ENCODE measurements at regions not wholly inside any gene's neighbourhood (a gene's known extent, or its start where the extent isn't known, plus 50 kb on each side); places are given as distances from the start of the nearest gene placed in this dataset.

DNA sequence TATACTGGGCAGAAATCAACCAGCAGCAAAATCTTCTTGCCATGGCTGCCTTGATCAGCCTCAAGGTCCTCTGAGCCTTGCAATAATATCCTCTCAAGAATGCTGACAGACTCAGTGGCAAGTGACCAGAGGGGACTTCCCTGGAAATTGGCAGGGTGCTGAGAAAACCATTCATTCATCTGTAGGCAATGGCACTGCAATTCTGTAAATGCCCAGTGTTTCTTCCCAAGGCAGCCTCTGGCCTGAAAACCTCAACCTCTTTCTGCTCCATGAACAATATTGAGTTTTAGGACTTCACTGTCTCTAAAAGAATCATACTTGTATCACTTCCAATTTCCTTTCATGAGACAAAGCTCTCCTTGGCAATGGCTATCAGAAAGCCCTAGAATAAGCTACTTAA lies 754.3 kb upstream of the TENM3 start:
- TF ChIP-seq, protein P1, sequence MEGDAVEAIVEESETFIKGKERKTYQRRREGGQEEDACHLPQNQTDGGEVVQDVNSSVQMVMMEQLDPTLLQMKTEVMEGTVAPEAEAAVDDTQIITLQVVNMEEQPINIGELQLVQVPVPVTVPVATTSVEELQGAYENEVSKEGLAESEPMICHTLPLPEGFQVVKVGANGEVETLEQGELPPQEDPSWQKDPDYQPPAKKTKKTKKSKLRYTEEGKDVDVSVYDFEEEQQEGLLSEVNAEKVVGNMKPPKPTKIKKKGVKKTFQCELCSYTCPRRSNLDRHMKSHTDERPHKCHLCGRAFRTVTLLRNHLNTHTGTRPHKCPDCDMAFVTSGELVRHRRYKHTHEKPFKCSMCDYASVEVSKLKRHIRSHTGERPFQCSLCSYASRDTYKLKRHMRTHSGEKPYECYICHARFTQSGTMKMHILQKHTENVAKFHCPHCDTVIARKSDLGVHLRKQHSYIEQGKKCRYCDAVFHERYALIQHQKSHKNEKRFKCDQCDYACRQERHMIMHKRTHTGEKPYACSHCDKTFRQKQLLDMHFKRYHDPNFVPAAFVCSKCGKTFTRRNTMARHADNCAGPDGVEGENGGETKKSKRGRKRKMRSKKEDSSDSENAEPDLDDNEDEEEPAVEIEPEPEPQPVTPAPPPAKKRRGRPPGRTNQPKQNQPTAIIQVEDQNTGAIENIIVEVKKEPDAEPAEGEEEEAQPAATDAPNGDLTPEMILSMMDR (IDR thresholded peaks at IDR 0.05; ENCODE audit: low read length): no peak
- TF ChIP-seq EZH2phosphoT487 (IDR thresholded peaks at IDR 0.05; ENCODE audit: low read length): no peak

All from MM.1S (cell line).